Activated CD4-positive, alpha-beta T cell treated with anti-CD3 and anti-CD28 coated beads, Interleukin-2, amount 10 ng/mL, durations not matched to agents 7 days and 5 days (primary cell): ENCODE measurements at regions not wholly inside any gene's neighbourhood (a gene's known extent, or its start where the extent isn't known, plus 50 kb on each side); places are given as distances from the start of the nearest gene placed in this dataset.
"Not testable (repeated sequence)": the region's sequence is repeated elsewhere in the genome, so short reads cannot be mapped to it uniquely, and the experiment has no call there.

Experiments
- CTCF ChIA-PET: fragments of 350-600 bp; sonication (Branson Sonifier 250); formaldehyde crosslinking; loops from one replicate; lab custom pipeline; 2021; ENCODE audit warnings: antibody characterized with exemption; lab: Charles Lee
- POLR2A ChIA-PET: fragments of 350-600 bp; sonication (Branson Sonifier 250); formaldehyde crosslinking; loops from one replicate; lab custom pipeline; 2021; ENCODE audit warnings: antibody characterized with exemption; lab: Charles Lee
- DNase-seq: peaks from one replicate; pipeline ENCODE4 v3.0.0-alpha.2; 2020
- H3K27ac Mint-ChIP-seq: one replicate; pipeline ENCODE4 v1.8.0; 2021; ENCODE audit warnings: mild to moderate bottlenecking, moderate library complexity, mixed read lengths
- H3K27me3 Mint-ChIP-seq: one replicate; pipeline ENCODE4 v1.8.0; 2021; ENCODE audit warnings: mixed read lengths
- H3K36me3 Mint-ChIP-seq: one replicate; pipeline ENCODE4 v1.8.0; 2021; ENCODE audit warnings: low read depth, mixed read lengths
- H3K4me1 Mint-ChIP-seq: one replicate; pipeline ENCODE4 v1.8.0; 2021; ENCODE audit warnings: mixed read lengths
- H3K4me3 Mint-ChIP-seq: one replicate; pipeline ENCODE4 v1.8.0; 2021; ENCODE audit warnings: mild to moderate bottlenecking, moderate library complexity, mixed read lengths
- H3K9me3 Mint-ChIP-seq: one replicate; pipeline ENCODE4 v1.8.0; 2021; ENCODE audit warnings: mixed read lengths

- H3K4me3 Mint-ChIP-seq, result no peak overlapping the region
- H3K36me3 Mint-ChIP-seq, result no peaks in the 10 kb centered on the region
- ChIA-PET POLR2A (no interaction called here), CTCF (no interaction called here)
- H3K27me3 Mint-ChIP-seq, result no peaks in the 10 kb centered on the region
- H3K27ac Mint-ChIP-seq, result no peak overlapping the region
- H3K9me3 Mint-ChIP-seq, result peaks cover 6% of the 10 kb centered on the region
- no peaks in the 10 kb centered on the region for H3K4me1 Mint-ChIP-seq
- no peak for DNase-seq
These were observed 299.7 kb downstream of the BTBD3 start for GRCh38 chr20:12217382-12217781.

GRCh38 chr20:12219798-12220197 is 302.1 kb downstream of the BTBD3 start:
- Mint-ChIP-seq H3K27ac (no peak overlapping the region), H3K4me3 (no peak overlapping the region), H3K27me3 (no peaks in the 10 kb centered on the region), H3K36me3 (no peaks in the 10 kb centered on the region), H3K9me3 (peaks cover 4% of the 10 kb centered on the region), H3K4me1 (no peaks in the 10 kb centered on the region)
- POLR2A ChIA-PET, result no interaction called here
- DNase-seq, result no peak
- CTCF ChIA-PET, result no interaction called here

GRCh38 chr20:12223057-12223456 is 305.4 kb downstream of the BTBD3 start:
- no peak overlapping the region for H3K27ac Mint-ChIP-seq
- ChIA-PET POLR2A (no interaction called here), CTCF (no interaction called here)
- H3K36me3 Mint-ChIP-seq, result no peaks in the 10 kb centered on the region
- H3K4me3 Mint-ChIP-seq, result no peak overlapping the region
- peaks cover 4% of the 10 kb centered on the region for H3K9me3 Mint-ChIP-seq
- no peaks in the 10 kb centered on the region for H3K4me1 Mint-ChIP-seq
- no peak for DNase-seq
- H3K27me3 Mint-ChIP-seq, result no peaks in the 10 kb centered on the region

GRCh38 chr20:12225898-12226297 is 308.2 kb downstream of the BTBD3 start:
- H3K9me3 Mint-ChIP-seq, result peaks cover 4% of the 10 kb centered on the region
- ChIA-PET CTCF (no interaction called here), POLR2A (no interaction called here)
- H3K27me3 Mint-ChIP-seq, result no peaks in the 10 kb centered on the region
- no peaks in the 10 kb centered on the region for H3K4me1 Mint-ChIP-seq
- no peaks in the 10 kb centered on the region for H3K36me3 Mint-ChIP-seq
- no peak overlapping the region for H3K4me3 Mint-ChIP-seq
- no peak for DNase-seq
- H3K27ac Mint-ChIP-seq, result no peak overlapping the region

GRCh38 chr20:12229891-12230290 is 312.2 kb downstream of the BTBD3 start:
- no peaks in the 10 kb centered on the region for H3K4me1 Mint-ChIP-seq
- no peak overlapping the region for H3K4me3 Mint-ChIP-seq
- H3K27ac Mint-ChIP-seq, result no peak overlapping the region
- H3K9me3 Mint-ChIP-seq, result peaks cover 5% of the 10 kb centered on the region
- CTCF ChIA-PET, result no interaction called here
- no peaks in the 10 kb centered on the region for H3K36me3 Mint-ChIP-seq
- no peak for DNase-seq
- H3K27me3 Mint-ChIP-seq, result no peaks in the 10 kb centered on the region
- POLR2A ChIA-PET, result no interaction called here

GRCh38 chr20:12237772-12238171 is 320.1 kb downstream of the BTBD3 start:
- no peaks in the 10 kb centered on the region for H3K27me3 Mint-ChIP-seq
- ChIA-PET POLR2A (no interaction called here), CTCF (no interaction called here)
- H3K27ac Mint-ChIP-seq, result no peak overlapping the region
- no peak for DNase-seq
- peaks cover 1% of the 10 kb centered on the region for H3K9me3 Mint-ChIP-seq
- no peak overlapping the region for H3K4me3 Mint-ChIP-seq
- no peaks in the 10 kb centered on the region for H3K36me3 Mint-ChIP-seq
- H3K4me1 Mint-ChIP-seq, result no peaks in the 10 kb centered on the region

- DNase-seq, result no peak
- no peaks in the 10 kb centered on the region for H3K36me3 Mint-ChIP-seq
- no peaks in the 10 kb centered on the region for H3K27me3 Mint-ChIP-seq
- H3K4me1 Mint-ChIP-seq, result no peaks in the 10 kb centered on the region
- H3K4me3 Mint-ChIP-seq, result no peak overlapping the region
- H3K27ac Mint-ChIP-seq, result no peak overlapping the region
- no peaks in the 10 kb centered on the region for H3K9me3 Mint-ChIP-seq
- ChIA-PET POLR2A (no interaction called here), CTCF (no interaction called here)
These were observed 323.4 kb downstream of the BTBD3 start for GRCh38 chr20:12241065-12241464.

GRCh38 chr20:12243327-12243726 is 325.6 kb downstream of the BTBD3 start:
- H3K36me3 Mint-ChIP-seq, result no peaks in the 10 kb centered on the region
- H3K4me3 Mint-ChIP-seq, result no peak overlapping the region
- DNase-seq, result no peak
- ChIA-PET POLR2A (no interaction called here), CTCF (no interaction called here)
- H3K9me3 Mint-ChIP-seq, result peaks cover 2% of the 10 kb centered on the region
- H3K27me3 Mint-ChIP-seq, result no peaks in the 10 kb centered on the region
- no peaks in the 10 kb centered on the region for H3K4me1 Mint-ChIP-seq
- H3K27ac Mint-ChIP-seq, result no peak overlapping the region

- Mint-ChIP-seq H3K9me3 (peaks cover 13% of the 10 kb centered on the region), H3K4me1 (no peaks in the 10 kb centered on the region), H3K4me3 (no peak overlapping the region), H3K27me3 (no peaks in the 10 kb centered on the region), H3K27ac (no peak overlapping the region), H3K36me3 (no peaks in the 10 kb centered on the region)
- ChIA-PET CTCF (no interaction called here), POLR2A (no interaction called here)
- no peak for DNase-seq
These were observed 330.8 kb downstream of the BTBD3 start for GRCh38 chr20:12248481-12248880.

- CTCF ChIA-PET, H3K36me3 Mint-ChIP-seq, H3K4me1 Mint-ChIP-seq, H3K27ac Mint-ChIP-seq, H3K27me3 Mint-ChIP-seq, POLR2A ChIA-PET, H3K4me3 Mint-ChIP-seq, DNase-seq: not testable (repeated sequence)
- H3K9me3 Mint-ChIP-seq, result peaks cover 13% of the 10 kb centered on the region
These were observed 333.0 kb downstream of the BTBD3 start for GRCh38 chr20:12250661-12251060.

GRCh38 chr20:12252793-12253192 is 335.1 kb downstream of the BTBD3 start:
- ChIA-PET POLR2A (no interaction called here), CTCF (no interaction called here)
- Mint-ChIP-seq H3K9me3 (peaks cover 12% of the 10 kb centered on the region), H3K27me3 (no peaks in the 10 kb centered on the region), H3K36me3 (no peaks in the 10 kb centered on the region), H3K27ac (no peak overlapping the region), H3K4me1 (no peaks in the 10 kb centered on the region), H3K4me3 (no peak overlapping the region)
- DNase-seq, result no peak

GRCh38 chr20:12255461-12255970 is 337.8 kb downstream of the BTBD3 start:
- H3K9me3 Mint-ChIP-seq, result peaks cover 10% of the 10 kb centered on the region
- no peak overlapping the region for H3K27ac Mint-ChIP-seq
- H3K4me1 Mint-ChIP-seq, result no peaks in the 10 kb centered on the region
- CTCF ChIA-PET, result no interaction called here
- POLR2A ChIA-PET, result no interaction called here
- no peak for DNase-seq
- H3K27me3 Mint-ChIP-seq, result no peaks in the 10 kb centered on the region
- no peaks in the 10 kb centered on the region for H3K36me3 Mint-ChIP-seq
- H3K4me3 Mint-ChIP-seq, result no peak overlapping the region

- Mint-ChIP-seq H3K4me1 (no peaks in the 10 kb centered on the region), H3K27ac (no peak overlapping the region), H3K9me3 (peaks cover 3% of the 10 kb centered on the region), H3K27me3 (no peaks in the 10 kb centered on the region), H3K4me3 (no peak overlapping the region), H3K36me3 (no peaks in the 10 kb centered on the region)
- POLR2A ChIA-PET, result no interaction called here
- CTCF ChIA-PET, result no interaction called here
- DNase-seq, result no peak
These were observed 339.1 kb downstream of the BTBD3 start for GRCh38 chr20:12256806-12257205.

- H3K36me3 Mint-ChIP-seq, result no peaks in the 10 kb centered on the region
- no peaks in the 10 kb centered on the region for H3K27me3 Mint-ChIP-seq
- H3K9me3 Mint-ChIP-seq, result no peaks in the 10 kb centered on the region
- POLR2A ChIA-PET, result no interaction called here
- H3K4me1 Mint-ChIP-seq, result no peaks in the 10 kb centered on the region
- no peak overlapping the region for H3K4me3 Mint-ChIP-seq
- CTCF ChIA-PET, result no interaction called here
- DNase-seq, result no peak
- no peak overlapping the region for H3K27ac Mint-ChIP-seq
These were observed 345.1 kb downstream of the BTBD3 start for GRCh38 chr20:12262747-12263146.
